NCI-H82 treated with DMSO at 0.1 percent for 48 hours (cell line): ENCODE measurements at regions not wholly inside any gene's neighbourhood (a gene's known extent, or its start where the extent isn't known, plus 50 kb on each side); places are given as distances from the start of the nearest gene placed in this dataset.
"Not testable (repeated sequence)": the region's sequence is repeated elsewhere in the genome, so short reads cannot be mapped to it uniquely, and the experiment has no call there.

Experiments used
- DNase-seq: peaks from one replicate; lab custom pipeline; 2025; ENCODE audit not compliant: unreplicated experiment; lab: John Stamatoyannopoulos, UW

DNA sequence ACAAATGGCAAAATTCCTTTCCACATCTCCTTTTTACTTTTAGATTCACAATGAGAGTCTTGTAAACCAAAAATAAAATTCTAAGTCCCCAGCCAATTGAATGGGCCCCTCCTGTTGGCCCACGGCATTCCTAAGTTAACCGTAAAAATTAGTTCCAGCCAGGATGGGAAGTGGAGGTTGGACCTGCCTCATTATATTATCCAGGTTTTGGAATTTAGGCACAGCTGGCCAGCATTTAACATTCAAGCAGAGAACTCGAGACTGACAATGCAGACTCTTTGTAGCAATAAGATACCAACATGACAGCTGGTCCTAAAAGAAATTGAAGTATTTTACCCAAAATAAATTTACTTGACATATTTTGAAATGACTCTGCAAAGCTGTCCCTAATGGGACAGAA is 321.0 kb upstream of the NAALADL2 start:
- no peak for DNase-seq

GRCh38 chr3:174540116-174540908 is 318.8 kb upstream of the NAALADL2 start:
- no peak for DNase-seq

DNA sequence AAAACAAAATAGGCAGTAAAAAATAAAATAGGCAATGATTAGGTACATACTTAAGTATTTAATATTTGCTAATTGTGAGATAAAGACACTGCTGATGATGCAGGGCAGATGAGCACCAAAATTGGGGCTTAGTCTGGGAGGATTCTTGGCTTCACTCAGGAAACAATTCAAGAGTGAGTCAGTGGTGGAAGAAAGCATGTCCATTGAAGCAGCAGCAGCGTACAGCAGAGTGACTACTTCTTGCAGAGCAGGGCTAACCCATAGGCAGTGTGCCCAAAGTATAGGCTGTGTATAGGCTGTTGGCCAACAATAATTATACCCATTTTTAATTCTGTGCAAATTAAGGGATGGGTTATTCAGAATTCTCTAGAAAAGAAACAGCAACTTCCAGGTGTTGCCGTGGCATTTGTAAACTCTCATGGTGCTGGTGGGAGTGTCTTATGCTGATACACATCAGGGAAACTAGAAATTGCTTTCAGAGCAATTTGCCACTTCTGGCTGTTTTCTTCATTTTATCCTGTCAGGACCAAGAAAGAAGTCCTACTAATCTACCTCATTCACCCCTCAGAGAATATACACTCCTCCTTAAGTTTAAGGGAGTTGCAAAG is 317.3 kb upstream of the NAALADL2 start:
- no peak for DNase-seq

DNA sequence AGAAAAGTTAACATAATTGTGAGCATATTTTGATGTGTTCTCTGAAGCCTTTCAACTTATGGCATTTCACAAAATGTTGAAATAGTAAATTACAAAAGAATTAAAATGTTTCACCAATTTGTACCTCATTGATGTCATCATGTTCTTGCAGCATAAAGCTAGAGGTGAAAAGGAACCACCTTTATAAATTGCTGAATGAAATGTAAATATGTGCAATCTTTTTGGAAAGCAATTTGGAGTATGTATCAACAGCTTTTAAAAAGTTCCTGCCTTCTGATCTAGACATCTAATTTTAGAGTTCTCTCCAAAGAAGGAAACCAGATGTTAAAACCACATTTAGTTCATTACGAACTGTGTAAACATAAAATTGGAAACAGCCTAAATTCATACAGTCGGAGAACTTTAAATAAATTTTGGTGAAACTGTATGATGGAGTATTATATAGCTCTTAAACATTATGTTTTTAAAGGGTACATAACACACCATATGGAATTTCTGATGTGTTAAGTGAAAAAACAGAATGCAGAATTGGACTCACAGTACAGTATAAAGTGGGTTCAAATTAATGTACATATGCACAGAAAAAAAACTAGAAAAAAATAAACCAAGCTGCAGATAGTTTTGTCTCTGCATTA is 311.2 kb upstream of the NAALADL2 start:
- no peak for DNase-seq

GRCh38 chr3:174548841-174549623 is 310.1 kb upstream of the NAALADL2 start:
- no peak for DNase-seq

DNA sequence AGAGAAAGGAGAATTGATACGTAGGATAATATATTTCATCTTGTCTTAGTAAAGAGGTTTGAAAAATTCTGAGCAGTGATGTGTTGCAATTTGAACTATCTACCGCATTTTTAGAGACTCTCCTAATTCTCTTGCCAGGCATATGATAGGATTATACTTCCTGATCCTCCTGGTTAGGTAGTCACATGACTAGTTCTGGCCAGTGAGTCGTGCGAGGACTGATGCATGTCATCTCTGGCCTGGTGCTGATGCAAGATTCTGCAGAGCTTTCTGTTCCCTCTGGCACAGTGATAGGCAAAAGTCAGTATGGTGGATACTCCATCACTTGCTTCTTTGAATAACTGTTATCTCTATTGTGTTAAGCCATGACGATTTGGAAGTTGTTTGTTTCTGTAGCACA is 277.6 kb upstream of the NAALADL2 start:
- DNase-seq: no peak

GRCh38 chr3:174583396-174583795 is 275.7 kb upstream of the NAALADL2 start:
- DNase-seq: no peak

DNA sequence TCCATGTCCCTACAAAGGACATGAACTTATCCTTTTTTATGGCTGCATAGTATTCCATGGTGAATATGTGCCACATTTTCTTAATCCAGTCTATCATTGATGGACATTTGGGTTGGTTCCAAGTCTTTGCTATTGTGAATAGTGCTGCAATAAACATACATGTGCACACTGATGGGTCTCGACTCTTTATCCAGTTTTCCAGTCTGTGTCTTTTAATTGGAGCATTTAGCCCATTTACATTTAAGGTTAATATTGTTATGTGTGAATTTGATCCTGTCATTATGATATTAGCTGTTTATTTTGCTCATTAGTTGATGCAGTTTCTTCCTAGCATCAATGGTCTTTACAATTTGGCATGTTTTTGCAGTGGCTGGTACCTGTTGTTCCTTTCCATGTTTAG is 272.0 kb upstream of the NAALADL2 start:
- not testable (repeated sequence) for DNase-seq

DNA sequence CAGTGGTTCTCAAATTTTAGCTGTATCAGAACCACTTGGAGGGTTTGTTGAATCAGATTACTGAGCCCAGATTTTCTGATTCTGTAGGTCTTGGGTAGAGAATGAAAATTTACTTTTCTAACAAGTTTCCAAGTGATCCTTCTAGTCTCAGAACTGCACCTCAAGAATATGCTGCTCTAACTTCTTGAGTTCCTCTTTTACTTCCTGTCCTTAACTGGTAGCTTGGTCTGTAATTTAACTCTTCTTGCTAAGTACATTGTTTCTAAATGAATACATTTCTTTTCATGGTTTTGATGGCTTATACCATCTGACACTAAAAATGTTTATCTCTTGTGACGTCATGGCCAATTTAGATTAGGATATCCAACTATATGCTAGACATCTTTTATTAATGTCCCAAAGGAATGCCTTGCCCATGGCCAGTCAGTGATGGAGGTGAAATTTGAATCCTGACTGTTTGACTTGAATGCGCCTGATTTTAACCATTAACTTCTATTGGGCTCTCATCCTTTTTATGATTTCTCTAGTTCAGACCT is 262.6 kb upstream of the NAALADL2 start:
- DNase-seq: no peak

GRCh38 chr3:174598885-174599439 is 260.2 kb upstream of the NAALADL2 start:
- DNase-seq: no peak

DNA sequence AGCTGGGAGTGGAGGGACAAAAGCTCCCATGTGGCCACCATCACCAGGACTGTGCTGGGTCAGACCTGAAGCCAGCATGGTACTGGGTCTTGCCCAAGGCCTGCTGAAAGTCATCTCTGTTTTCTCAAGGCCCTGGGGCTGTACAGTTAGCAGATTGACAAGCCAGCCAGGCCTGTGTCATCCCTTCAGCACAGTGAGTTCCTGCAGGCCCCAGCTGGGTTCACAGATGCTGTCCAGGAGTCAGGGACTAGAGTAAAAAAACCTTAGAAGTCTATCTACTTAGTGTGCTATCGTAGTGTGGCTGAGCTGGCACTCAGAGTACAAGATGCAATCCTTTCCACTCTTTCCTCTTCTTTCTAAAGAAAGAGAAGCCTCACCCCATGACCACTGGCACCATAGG is 246.0 kb upstream of the NAALADL2 start:
- DNase-seq: no peak

DNA sequence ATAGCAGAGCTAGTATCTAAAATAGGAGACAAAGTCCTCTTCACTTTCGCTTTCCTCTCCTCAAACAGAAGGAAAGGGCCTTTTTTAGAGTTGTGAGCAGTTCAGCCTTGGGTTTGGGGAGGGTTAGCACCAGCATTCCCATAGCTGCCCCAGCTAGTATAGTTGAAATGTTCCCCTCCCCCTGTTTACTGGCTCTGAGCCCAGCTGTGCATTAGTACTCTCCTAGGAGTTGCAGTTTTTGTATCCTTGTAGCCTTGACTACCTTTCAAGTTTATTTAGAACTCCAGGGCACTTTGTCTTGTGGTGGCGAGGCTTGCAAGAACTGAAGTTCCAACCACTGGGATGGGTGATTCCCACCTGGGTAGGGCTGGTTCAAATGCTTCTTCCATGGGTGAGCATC is 245.1 kb upstream of the NAALADL2 start:
- no peak for DNase-seq

- DNase-seq: no peak
These were observed 240.6 kb upstream of the NAALADL2 start for GRCh38 chr3:174618368-174619080.

DNA sequence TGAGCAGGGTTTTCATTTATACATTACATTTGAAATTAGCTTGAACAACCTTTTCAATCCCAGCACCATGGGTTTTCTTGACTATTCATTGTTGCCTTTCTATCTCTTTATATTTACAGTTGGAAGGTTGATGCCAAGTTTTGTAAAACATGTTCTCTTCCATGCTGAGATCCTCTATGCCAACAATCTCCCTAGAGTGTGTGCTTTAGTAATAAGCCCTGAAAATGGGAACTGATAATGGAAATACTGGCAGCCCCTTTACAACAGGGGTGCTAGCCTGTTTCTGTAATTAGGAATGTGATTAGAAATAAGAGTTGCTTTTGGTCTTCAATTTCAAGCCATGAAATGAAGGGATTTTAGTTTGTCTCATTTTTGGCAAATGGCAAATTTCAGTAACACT is 239.9 kb upstream of the NAALADL2 start:
- DNase-seq: no peak

DNA sequence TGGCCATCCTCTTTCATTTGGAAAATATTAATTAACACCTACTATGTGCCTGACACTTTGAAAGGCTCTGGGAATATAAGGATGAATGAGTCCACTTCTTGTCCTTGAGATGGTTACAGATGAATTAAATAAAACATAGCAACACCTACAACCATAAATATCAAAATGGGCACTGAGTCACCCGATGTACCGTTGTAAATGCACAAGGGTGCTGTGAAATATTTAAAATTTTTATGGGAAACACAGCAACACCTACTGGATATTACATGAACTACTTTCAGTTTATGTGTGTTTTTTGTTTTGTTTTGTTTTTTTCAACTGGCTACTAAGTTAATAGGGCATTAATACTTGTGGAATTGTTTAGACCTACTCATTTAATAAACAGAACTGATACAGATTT is 239.0 kb upstream of the NAALADL2 start:
- no peak for DNase-seq

DNA sequence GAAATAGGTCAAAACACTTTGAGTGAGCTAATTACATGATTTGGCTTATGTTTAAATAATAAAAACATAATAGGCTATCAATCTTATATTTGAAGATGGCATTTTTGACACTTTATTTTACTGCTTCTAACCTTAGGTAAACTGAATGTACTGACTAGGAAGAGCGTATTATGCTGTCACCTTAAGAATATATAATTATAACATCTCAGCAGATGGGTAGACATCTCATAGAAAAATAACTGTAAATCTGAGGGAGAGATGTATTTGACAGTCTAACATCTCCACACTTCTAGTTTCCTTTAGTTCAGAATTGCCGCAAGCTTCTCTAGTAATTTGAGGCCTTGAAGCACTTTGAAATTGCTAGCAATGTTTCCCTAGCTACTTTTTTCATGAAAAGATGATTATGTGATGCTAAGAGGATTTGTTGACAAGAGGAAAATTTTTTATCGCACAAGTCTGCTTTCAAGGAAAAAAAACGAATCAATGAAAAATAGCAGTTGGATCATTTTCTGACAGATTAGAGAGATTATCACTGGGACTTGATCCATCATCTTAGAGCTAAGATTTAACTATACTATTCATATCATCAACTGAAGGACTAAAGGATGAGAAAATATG is 238.2 kb upstream of the NAALADL2 start:
- no peak for DNase-seq

- no peak for DNase-seq
These were observed 225.8 kb upstream of the NAALADL2 start for GRCh38 chr3:174633342-174633741.

DNA sequence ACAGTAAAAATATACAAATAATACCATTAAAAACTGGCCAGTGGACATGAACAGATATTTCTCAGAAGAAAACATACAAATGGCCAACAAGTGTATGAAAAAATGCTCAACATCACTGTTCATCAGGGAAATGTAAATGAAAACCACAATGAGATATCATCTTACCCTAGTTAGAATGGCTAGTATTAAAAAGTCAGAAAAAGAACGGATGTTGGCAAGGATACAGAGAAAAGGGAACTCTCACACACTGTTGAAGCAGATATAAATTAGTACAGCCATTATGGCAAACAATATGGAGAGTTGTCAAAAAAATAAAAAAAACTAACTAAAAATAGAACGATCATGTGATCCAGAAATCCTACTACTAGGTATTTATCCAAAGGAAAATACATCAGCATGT is 222.7 kb upstream of the NAALADL2 start:
- DNase-seq: no peak

- no peak for DNase-seq
These were observed 219.7 kb upstream of the NAALADL2 start for GRCh38 chr3:174639406-174639805.

- DNase-seq: no peak
These were observed 219.2 kb upstream of the NAALADL2 start for GRCh38 chr3:174639970-174640369.
